Inferior parietal cortex (tissue), 1 donor: ENCODE measurements at regions not wholly inside any gene's neighbourhood (a gene's known extent, or its start where the extent isn't known, plus 50 kb on each side); places are given as distances from the start of the nearest gene placed in this dataset.
"Not testable (repeated sequence)": the region's sequence is repeated elsewhere in the genome, so short reads cannot be mapped to it uniquely, and the experiment has no call there.

Experiments used
- DNase-seq: peaks from one replicate; pipeline ENCODE4 v3.0.0-alpha.2; 2016; ENCODE audit errors: extremely low spot score

DNA sequence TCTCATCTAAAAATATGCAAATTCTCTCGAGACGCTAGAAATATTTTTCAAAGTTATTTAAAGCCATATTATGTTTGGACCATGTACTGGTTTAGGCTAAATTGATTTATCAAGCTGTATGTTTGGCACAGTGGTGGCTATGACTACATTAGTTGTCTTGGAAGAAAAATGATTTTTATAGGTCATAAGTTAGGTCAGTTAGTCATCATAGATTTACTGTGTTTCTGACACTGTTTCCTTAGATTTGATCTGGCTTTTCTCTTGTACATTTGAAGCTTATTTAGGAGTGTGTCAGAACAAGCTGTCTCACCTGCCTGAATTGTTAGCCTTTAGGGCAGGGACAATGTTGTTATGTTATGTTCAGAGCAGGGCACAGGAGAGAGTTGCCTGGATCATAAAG is 161.1 kb upstream of the FBXO33 start:
- no peak for DNase-seq

GRCh38 chr14:39592116-39592789 is 160.0 kb upstream of the FBXO33 start:
- no peak for DNase-seq

GRCh38 chr14:39589882-39590281 is 157.6 kb upstream of the FBXO33 start:
- DNase-seq, result not testable (repeated sequence)

GRCh38 chr14:39582028-39582654 is 149.9 kb upstream of the FBXO33 start:
- DNase-seq, result no peak

- peak; percentile 43 for DNase-seq
These were observed 149.2 kb upstream of the FBXO33 start for GRCh38 chr14:39581474-39581873.

GRCh38 chr14:39580696-39581095 is 148.5 kb upstream of the FBXO33 start:
- no peak for DNase-seq

GRCh38 chr14:39576736-39577135 is 144.5 kb upstream of the FBXO33 start:
- no peak for DNase-seq

DNA sequence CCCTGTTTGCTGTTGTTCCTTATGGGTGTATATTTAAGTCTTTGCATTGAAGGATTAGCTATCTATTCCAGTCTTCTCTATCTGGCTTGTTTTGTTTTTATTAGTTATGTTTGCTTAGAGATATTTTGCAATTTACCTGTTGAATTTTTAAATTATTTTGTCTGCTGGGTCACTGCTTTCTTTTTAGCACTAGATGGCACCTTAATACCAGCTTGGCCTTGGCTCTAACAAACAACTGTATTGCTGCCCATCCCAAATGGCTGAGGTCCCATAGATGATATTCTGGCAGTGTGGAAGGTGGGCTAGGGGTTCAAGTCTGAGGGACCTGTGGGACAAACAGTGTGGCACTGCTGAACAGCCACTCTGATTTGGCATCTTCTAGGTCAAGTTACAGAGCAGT is 144.0 kb upstream of the FBXO33 start:
- DNase-seq, result no peak

GRCh38 chr14:39568809-39569538 is 136.7 kb upstream of the FBXO33 start:
- no peak for DNase-seq

- DNase-seq, result no peak
These were observed 134.6 kb upstream of the FBXO33 start for GRCh38 chr14:39566795-39567194.

DNA sequence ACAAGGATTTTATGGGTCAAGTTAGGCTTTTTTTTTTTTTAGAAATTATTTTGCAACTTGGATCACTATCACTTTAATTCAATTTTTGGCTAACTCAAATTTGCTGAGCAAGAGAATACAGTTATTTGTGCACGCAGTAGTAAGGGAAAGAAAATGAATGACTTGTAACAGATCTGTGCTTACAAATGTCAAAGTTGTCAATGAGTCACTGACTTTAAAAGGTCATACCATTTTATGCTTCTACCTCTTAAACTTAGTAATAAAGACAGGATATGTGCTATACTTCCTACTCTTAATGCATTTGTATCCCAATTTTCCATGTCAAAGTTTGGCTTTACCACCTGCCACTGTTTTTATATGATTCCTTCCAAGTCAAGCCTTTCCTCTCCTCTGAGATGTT is 131.1 kb upstream of the FBXO33 start:
- DNase-seq, result no peak

DNA sequence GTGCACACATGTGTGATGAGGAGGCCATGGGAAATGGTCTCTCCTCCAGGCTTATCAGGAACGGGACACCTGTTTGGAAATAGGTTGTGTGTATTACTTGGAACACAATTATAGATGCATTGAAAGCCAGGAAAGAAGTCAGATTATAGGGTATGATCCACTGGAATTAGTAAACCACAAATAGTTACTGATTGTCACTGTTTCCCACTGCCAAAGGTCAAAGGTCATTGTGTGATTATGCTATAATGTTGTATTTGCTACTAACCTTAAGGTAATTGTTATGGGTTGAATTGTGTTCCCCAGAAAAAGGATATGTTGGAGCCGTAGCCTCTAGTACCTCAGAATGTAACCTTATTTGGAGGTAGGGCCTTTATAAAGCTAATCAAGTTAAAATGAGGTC is 129.9 kb upstream of the FBXO33 start:
- DNase-seq, result no peak

DNA sequence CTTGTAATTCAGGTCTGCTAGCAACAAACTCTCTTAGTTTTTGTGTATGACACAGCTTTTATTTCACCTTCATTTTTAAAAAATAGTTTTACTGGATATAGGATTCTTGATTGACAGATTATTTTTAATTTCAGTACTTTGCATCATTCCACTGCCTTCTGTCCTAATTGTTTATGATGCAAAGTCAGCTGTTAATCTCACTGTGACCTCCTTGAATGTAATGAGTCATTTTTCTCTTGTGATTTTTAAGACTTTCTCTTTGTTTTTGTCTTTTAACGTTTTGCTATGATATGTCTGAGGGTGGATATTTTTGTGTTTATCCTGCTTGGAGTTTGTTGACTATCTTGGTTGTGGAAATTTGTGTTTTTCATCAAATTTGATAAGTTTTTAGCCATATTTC is 126.3 kb upstream of the FBXO33 start:
- DNase-seq, result no peak

GRCh38 chr14:39555749-39556148 is 123.5 kb upstream of the FBXO33 start:
- DNase-seq, result no peak

DNA sequence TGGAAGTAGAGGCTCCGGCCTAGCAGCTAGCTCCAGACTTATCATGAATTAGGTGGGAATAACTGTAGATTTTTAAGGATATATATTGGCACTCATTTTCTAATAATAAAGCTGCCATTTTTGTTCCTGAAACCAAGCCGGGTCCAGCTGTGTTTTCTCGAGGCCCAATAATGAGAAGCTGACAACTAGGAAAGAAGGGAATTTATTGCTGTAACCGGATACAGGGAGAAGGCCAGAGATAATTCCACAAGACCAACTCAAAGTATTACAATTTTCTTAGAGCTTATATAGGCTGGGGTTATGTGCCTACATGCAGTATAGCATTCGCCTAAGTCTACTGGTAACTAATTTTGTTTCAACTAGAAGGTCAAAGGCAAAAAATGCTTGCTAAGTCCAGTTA is 122.3 kb upstream of the FBXO33 start:
- no peak for DNase-seq

GRCh38 chr14:39548358-39548757 is 116.1 kb upstream of the FBXO33 start:
- no peak for DNase-seq

- DNase-seq, result no peak
These were observed 115.6 kb upstream of the FBXO33 start for GRCh38 chr14:39547845-39548244.

- no peak for DNase-seq
These were observed 73.6 kb upstream of the FBXO33 start for GRCh38 chr14:39505812-39506211.

DNA sequence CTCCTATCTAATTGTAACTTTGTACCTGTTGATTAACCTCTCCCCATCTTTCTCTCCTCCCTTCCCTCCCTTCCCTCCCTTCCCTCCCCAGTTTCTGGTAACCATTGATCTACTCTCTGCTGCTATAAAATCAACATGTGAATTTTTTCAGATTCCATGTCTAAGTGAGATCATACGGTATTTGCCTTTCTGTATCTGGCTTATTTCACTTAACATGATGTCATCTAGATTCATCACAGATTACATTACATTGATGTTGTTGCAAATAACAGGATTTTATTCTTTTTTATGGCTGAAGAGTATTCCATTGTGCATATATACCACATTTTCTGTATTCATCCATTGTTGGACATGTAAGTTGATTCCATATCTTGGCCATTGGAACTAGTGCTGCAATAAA is 68.0 kb upstream of the FBXO33 start:
- no peak for DNase-seq

DNA sequence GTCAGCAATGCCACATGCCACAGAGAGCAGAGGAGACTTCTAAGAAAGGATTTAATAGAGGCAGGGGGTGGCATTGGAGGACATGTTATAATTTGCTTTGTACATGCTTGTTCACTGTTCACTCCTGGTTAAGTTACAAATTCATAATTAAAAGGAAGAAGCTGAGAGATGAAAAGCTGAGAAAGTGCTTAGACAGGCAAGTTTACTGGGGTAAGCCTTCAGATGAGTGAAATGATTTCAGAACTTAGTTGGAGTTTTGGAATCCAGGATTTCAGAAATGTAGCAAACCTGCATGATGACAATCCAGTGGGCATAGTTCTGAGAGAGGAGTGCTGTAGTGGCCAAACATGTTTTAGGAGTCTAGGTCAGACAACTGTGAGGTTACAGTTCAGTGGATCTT is 67.3 kb upstream of the FBXO33 start:
- DNase-seq, result no peak

GRCh38 chr14:39497677-39498076 is 65.4 kb upstream of the FBXO33 start:
- not testable (repeated sequence) for DNase-seq

DNA sequence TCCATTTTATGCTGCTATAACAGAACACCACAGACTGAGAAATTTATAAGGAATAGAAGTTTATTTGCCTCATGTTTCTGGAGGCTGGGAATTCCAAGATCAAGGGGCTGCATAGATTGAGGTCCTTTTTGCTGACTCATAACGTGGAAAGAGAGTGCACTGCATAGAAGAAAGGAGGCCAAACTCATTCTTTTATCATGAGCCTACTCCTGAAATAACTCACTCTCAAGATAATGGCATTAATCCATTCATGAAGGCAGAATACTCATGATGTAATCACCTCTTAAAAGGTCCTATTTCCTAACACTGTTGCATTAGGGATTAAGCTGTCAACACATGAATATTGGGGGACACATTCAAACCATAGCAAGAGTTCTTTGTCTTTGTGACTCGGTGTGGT is 60.0 kb upstream of the FBXO33 start:
- DNase-seq, result no peak

DNA sequence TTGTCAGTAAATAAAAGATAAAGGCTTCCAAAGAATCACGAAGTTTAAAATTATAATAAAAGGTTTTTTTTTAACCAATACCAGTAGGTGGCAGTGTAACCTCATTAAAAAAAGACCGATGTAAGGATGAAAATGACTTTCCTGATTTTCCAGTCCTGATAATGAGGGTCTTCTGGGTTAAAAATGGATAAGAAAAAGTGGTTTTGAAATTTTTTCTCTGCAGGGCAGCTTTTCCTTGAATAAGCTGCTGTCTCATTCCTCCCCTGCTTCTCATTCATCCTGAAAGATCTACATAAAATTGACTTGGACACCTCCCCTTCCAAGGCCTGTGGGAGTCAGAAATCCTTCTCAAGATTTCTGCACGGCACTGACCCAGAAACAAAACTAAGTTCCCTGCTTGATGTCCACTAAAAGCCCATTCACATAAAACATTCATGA is 58.9 kb upstream of the FBXO33 start:
- peak; percentile 82 for DNase-seq
